ENCODE measurements at regions not wholly inside any gene's neighbourhood (a gene's known extent, or its start where the extent isn't known, plus 50 kb on each side); places are given as distances from the start of the nearest gene placed in this dataset.

DNA sequence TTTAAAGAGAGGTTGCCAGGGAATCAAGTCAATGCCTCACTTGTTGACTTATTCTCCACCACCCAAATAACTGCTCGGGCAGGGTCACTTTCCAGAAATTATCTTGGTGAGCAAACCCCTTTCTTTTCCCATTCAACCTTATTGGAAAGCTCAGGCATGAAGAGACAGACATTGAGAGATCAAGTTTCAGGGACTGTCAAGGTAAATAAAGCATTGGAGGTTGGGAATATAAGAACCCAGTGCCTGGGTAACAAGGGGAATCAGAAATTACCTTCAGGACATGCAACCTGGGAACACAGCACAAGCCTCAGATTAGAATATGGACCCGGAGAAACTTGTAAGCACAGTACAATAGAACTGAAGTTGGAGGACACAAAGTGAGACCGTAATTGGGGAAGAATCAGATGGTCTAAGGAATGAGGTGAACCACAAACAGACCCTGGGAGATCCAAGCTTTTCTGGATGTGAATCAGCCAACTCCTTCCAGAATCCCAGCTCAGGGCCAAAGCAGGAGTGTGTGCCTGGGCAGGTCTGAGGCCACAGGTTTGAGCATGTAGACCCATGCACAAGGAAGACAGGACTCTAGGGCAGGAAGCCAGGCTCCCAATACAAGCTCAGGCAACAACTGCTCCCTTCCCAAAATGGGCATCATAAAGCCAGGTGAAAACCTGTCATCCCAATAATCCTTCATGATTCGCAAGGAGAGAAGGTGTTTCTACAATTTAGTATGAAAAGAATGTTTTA, 512.8 kb downstream of the MAFB start:
- ChIA-PET CTCF (no interaction called here), POLR2A (no interaction called here)
- no peaks in the 10 kb centered on the region for H3K27me3 ChIP-seq (ENCODE audit: insufficient read depth, low read length, poor library complexity, severe bottlenecking)
- DNase-seq: no peak
- H3K4me1 ChIP-seq (ENCODE audit: insufficient read depth, low read length): no peaks in the 10 kb centered on the region
- H3K36me3 ChIP-seq (ENCODE audit: insufficient read depth, low read length): no peaks in the 10 kb centered on the region
- Mint-ChIP-seq H3K4me3 (no peak overlapping the region), H3K36me3 (no peaks in the 10 kb centered on the region), H3K4me1 (no peaks in the 10 kb centered on the region), H3K27ac (no peak overlapping the region), H3K9me3 (peaks cover 0 to 4% (median 2%) of the 10 kb centered on the region in 5 donors), H3K27me3 (peaks cover 3 to 6% of the 10 kb centered on the region in 2 donors)
- no peaks in the 10 kb centered on the region for H3K9me3 ChIP-seq (ENCODE audit: low read length)
- no peak overlapping the region for H3K27ac ChIP-seq (ENCODE audit: low read depth, low read length)
- no peak overlapping the region for H3K4me3 ChIP-seq (ENCODE audit: low read length)

DNA sequence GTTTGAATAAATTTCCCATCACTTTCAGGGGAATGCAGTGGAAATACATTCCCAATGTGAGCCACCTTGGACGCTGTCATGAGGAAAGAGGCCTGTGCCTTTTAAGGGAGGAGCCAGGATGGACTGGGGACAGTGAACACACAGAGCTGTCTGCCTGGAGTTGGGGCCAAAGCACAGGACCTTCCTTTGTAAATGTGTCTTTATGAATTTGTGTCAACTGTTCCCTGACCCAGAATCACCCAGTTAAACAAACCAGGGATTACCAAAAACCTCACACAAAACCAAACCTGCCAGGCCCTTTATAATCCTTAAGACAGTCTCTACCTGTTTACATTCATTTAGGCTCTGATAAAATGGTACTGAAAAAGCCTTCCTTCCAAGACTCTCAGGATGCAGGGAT, 513.7 kb downstream of the MAFB start:
- no peak overlapping the region for H3K27ac ChIP-seq (ENCODE audit: low read depth, low read length)
- H3K27me3 ChIP-seq (ENCODE audit: insufficient read depth, low read length, poor library complexity, severe bottlenecking): no peaks in the 10 kb centered on the region
- Mint-ChIP-seq H3K36me3 (no peaks in the 10 kb centered on the region), H3K4me3 (no peak overlapping the region), H3K9me3 (peaks cover 0 to 4% (median 2%) of the 10 kb centered on the region in 5 donors), H3K27ac (no peak overlapping the region), H3K4me1 (no peaks in the 10 kb centered on the region), H3K27me3 (peaks cover 3 to 4% of the 10 kb centered on the region in 2 donors)
- ChIA-PET POLR2A (no interaction called here), CTCF (no interaction called here)
- no peak overlapping the region for H3K4me3 ChIP-seq (ENCODE audit: low read length)
- H3K36me3 ChIP-seq (ENCODE audit: insufficient read depth, low read length): no peaks in the 10 kb centered on the region
- H3K4me1 ChIP-seq (ENCODE audit: insufficient read depth, low read length): no peaks in the 10 kb centered on the region
- no peaks in the 10 kb centered on the region for H3K9me3 ChIP-seq (ENCODE audit: low read length)
- no peak for DNase-seq

DNA sequence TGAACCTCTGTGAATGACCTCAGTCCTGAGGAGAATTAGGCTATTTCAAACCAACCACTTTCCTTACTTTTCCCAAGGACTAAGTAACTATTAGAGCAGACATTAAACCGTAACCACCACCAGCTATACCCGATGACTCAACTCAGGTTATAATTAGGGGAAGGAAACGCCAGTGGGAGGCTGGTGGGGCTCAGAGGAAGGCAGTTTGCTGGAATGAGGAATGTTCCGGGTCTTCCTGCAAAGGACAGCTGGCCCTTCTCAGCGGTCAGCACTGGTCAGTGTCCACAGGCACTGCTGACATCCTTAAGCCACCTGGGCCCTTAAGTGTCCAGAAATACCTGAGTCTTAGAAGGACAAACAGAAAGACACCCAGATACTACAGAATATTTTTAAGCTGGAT, 515.2 kb downstream of the MAFB start:
- Histone ChIP-seq H3K4me1 (ENCODE audit: insufficient read depth, low read length) (no peaks in the 10 kb centered on the region), H3K9me3 (ENCODE audit: low read length) (no peaks in the 10 kb centered on the region), H3K36me3 (ENCODE audit: insufficient read depth, low read length) (no peaks in the 10 kb centered on the region), H3K27ac (ENCODE audit: low read depth, low read length) (no peak overlapping the region), H3K27me3 (ENCODE audit: insufficient read depth, low read length, poor library complexity, severe bottlenecking) (no peaks in the 10 kb centered on the region), H3K4me3 (ENCODE audit: low read length) (no peak overlapping the region)
- H3K9me3 Mint-ChIP-seq: peaks cover 0 to 4% (median 0%) of the 10 kb centered on the region in 5 donors
- H3K4me1 Mint-ChIP-seq: no peaks in the 10 kb centered on the region
- H3K36me3 Mint-ChIP-seq: no peaks in the 10 kb centered on the region
- peaks cover 3 to 4% of the 10 kb centered on the region in 2 donors for H3K27me3 Mint-ChIP-seq
- no peak for DNase-seq
- CTCF ChIA-PET: no interaction called here
- POLR2A ChIA-PET: no interaction called here
- no peak overlapping the region for H3K27ac Mint-ChIP-seq
- no peak overlapping the region for H3K4me3 Mint-ChIP-seq

DNA sequence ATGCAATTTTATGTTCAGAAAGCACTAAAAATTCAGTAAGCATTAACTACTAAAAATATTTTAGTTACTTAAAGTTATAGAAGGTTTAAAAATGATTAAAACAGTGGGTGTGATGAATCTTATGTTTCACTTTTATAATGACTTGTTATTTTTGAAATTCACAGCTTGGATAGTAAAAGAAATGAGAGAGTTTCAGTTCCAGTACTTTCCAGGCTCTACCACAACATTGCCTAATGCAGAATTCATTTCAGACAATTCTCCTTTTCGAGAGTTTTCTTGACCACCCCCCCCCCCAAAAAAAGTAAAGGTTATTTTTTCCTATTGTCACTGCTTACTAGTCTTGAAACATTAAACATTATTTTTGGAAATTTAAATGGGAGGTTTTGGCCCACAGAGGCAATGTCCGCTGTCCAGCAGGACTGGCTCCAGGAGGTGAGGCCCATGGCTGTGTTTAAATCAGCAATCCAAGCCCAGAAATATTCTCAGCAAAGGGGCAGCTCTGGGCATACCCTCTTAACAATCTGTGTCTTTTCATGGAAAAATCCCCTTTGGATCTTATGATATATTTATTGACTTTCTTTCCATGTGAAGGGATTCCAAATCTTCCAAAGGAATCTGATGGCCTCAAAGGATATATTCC, 519.9 kb downstream of the MAFB start:
- H3K36me3 Mint-ChIP-seq: no peaks in the 10 kb centered on the region
- ChIA-PET POLR2A (no interaction called here), CTCF (no interaction called here)
- no peaks in the 10 kb centered on the region for H3K9me3 Mint-ChIP-seq
- no peak overlapping the region for H3K27ac ChIP-seq (ENCODE audit: low read depth, low read length)
- no peak overlapping the region for H3K27ac Mint-ChIP-seq
- H3K9me3 ChIP-seq (ENCODE audit: low read length): no peaks in the 10 kb centered on the region
- H3K4me1 ChIP-seq (ENCODE audit: insufficient read depth, low read length): no peaks in the 10 kb centered on the region
- no peaks in the 10 kb centered on the region for H3K27me3 Mint-ChIP-seq
- H3K4me1 Mint-ChIP-seq: no peaks in the 10 kb centered on the region
- no peak for DNase-seq
- H3K4me3 ChIP-seq (ENCODE audit: low read length): no peak overlapping the region
- no peak overlapping the region for H3K4me3 Mint-ChIP-seq
- H3K27me3 ChIP-seq (ENCODE audit: insufficient read depth, low read length, poor library complexity, severe bottlenecking): no peaks in the 10 kb centered on the region
- H3K36me3 ChIP-seq (ENCODE audit: insufficient read depth, low read length): no peaks in the 10 kb centered on the region

DNA sequence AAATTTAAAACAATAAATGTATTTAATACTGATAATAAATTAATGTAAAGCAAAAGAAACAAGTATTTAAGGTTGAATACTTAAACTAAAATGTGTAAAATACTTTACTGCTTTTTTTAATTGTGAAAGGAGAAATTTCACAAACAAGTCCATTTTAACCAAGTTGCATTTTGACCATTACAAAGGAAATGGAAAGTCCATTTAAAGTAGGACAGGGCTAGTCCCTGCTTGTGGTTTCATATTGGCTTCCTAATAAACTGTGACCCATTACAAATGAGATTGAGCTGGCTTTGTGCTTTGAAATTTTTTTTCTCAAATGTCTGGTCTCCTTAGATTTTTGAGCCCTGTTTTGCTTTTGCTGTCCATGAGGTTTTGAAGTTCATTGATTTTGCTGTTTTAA, 527.6 kb downstream of the MAFB start:
- Histone ChIP-seq H3K4me1 (ENCODE audit: insufficient read depth, low read length) (no peaks in the 10 kb centered on the region), H3K27me3 (ENCODE audit: insufficient read depth, low read length, poor library complexity, severe bottlenecking) (peaks cover 3% of the 10 kb centered on the region), H3K36me3 (ENCODE audit: insufficient read depth, low read length) (no peaks in the 10 kb centered on the region), H3K4me3 (ENCODE audit: low read length) (no peak overlapping the region), H3K9me3 (ENCODE audit: low read length) (no peaks in the 10 kb centered on the region), H3K27ac (ENCODE audit: low read depth, low read length) (no peak overlapping the region)
- Mint-ChIP-seq H3K27ac (no peak overlapping the region), H3K4me1 (no peaks in the 10 kb centered on the region), H3K27me3 (peaks cover 0 to 2% of the 10 kb centered on the region in 2 donors), H3K9me3 (no peaks in the 10 kb centered on the region), H3K4me3 (no peak overlapping the region), H3K36me3 (no peaks in the 10 kb centered on the region)
- no peak for DNase-seq
- ChIA-PET CTCF (no interaction called here), POLR2A (no interaction called here)

DNA sequence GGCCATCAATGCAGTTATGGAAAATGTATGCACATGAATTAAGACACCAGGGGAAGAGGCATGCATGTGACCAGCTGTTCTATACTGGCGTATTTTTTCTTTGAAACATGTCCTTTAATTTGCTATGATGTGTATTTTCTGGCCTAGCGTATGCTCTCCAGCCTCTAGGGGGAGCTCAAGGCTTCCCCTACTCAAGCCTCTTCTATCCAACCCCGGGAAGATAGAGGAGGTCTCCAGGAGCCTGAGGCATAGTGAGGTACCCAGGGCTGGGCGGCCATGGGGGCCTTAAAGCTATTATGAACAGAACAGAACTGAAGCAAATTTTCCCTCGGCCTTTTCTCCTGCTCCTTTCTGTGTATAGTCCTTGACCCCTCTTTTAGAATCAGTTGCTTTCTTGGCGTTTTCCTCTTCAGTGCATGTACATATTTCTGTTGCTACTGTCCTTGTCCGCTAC, 528.9 kb downstream of the MAFB start:
- H3K9me3 Mint-ChIP-seq: no peaks in the 10 kb centered on the region
- DNase-seq: no peak
- H3K36me3 Mint-ChIP-seq: no peaks in the 10 kb centered on the region
- Histone ChIP-seq H3K4me1 (ENCODE audit: insufficient read depth, low read length) (no peaks in the 10 kb centered on the region), H3K9me3 (ENCODE audit: low read length) (no peaks in the 10 kb centered on the region), H3K36me3 (ENCODE audit: insufficient read depth, low read length) (no peaks in the 10 kb centered on the region), H3K27me3 (ENCODE audit: insufficient read depth, low read length, poor library complexity, severe bottlenecking) (peaks cover 3% of the 10 kb centered on the region), H3K4me3 (ENCODE audit: low read length) (no peak overlapping the region), H3K27ac (ENCODE audit: low read depth, low read length) (no peak overlapping the region)
- H3K27ac Mint-ChIP-seq: no peak overlapping the region
- peaks cover 0 to 2% of the 10 kb centered on the region in 2 donors for H3K27me3 Mint-ChIP-seq
- POLR2A ChIA-PET: no interaction called here
- H3K4me1 Mint-ChIP-seq: no peaks in the 10 kb centered on the region
- H3K4me3 Mint-ChIP-seq: no peak overlapping the region
- CTCF ChIA-PET: no interaction called here

DNA sequence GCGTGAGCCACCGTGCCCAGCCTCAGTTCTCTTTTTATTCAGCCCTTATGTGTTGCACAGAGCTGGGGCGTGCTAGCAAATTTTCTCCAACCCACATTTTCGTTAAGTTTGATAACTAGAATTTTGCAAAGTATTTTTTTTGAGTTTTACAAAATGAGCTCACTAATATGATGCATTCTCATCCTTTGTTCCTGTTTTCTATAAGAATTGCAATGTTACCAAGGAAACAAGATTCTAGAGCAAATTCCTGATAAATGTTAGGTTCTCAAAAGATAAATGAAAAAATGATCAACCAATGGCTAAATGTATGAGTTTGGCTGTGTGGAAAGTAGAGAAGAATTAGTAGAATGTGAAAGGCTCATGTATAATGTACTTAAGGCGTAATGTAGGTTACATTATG, 529.8 kb downstream of the MAFB start:
- H3K27me3 Mint-ChIP-seq: peaks cover 0 to 3% of the 10 kb centered on the region in 2 donors
- DNase-seq: no peak
- no peak overlapping the region for H3K27ac ChIP-seq (ENCODE audit: low read depth, low read length)
- no peaks in the 10 kb centered on the region for H3K36me3 Mint-ChIP-seq
- H3K27me3 ChIP-seq (ENCODE audit: insufficient read depth, low read length, poor library complexity, severe bottlenecking): peaks cover 3% of the 10 kb centered on the region
- H3K4me1 Mint-ChIP-seq: no peaks in the 10 kb centered on the region
- no peak overlapping the region for H3K27ac Mint-ChIP-seq
- H3K36me3 ChIP-seq (ENCODE audit: insufficient read depth, low read length): no peaks in the 10 kb centered on the region
- POLR2A ChIA-PET: no interaction called here
- CTCF ChIA-PET: no interaction called here
- H3K9me3 Mint-ChIP-seq: no peaks in the 10 kb centered on the region
- H3K9me3 ChIP-seq (ENCODE audit: low read length): no peaks in the 10 kb centered on the region
- no peaks in the 10 kb centered on the region for H3K4me1 ChIP-seq (ENCODE audit: insufficient read depth, low read length)
- H3K4me3 ChIP-seq (ENCODE audit: low read length): no peak overlapping the region
- H3K4me3 Mint-ChIP-seq: no peak overlapping the region

DNA sequence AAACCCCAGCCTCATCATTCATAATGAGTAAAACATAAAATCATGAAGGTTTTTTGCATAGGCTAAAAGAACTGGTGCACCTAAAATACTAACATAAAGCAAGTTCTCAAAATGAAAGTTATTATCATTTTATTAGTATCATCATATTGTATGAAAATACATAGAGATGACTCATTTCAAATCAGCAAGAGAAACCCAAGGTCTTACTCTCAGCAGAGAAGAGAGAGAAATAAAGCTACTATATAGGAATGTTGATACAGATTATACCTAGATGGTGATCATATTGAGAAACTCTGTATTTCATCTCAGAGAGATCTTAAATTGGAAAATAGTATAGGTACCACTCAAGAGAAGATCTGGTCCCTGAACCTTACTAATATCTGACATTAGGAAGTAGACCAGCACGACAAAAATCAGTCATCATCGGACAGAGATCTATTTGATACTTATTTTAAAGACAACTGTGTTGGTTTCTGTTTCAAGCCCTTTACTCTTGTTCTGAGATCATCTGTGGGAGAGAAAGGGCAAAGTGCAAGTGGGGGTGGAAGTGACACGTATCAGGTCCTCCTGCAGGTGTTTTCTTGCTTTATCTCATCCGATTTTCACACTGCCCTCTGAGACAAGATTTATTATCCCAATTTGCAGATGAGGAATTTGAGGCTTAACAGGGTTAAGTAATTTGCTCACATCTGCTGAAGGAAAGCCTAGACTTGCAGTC, 532.3 kb downstream of the MAFB start:
- no peaks in the 10 kb centered on the region for H3K36me3 ChIP-seq (ENCODE audit: insufficient read depth, low read length)
- Mint-ChIP-seq H3K4me1 (no peaks in the 10 kb centered on the region), H3K9me3 (no peaks in the 10 kb centered on the region), H3K27me3 (peaks cover 0 to 4% of the 10 kb centered on the region in 2 donors), H3K4me3 (no peak overlapping the region), H3K36me3 (no peaks in the 10 kb centered on the region), H3K27ac (no peak overlapping the region)
- no peaks in the 10 kb centered on the region for H3K4me1 ChIP-seq (ENCODE audit: insufficient read depth, low read length)
- POLR2A ChIA-PET: no interaction called here
- no peak overlapping the region for H3K4me3 ChIP-seq (ENCODE audit: low read length)
- no peak for DNase-seq
- no peaks in the 10 kb centered on the region for H3K9me3 ChIP-seq (ENCODE audit: low read length)
- no peaks in the 10 kb centered on the region for H3K27me3 ChIP-seq (ENCODE audit: insufficient read depth, low read length, poor library complexity, severe bottlenecking)
- CTCF ChIA-PET: no interaction called here
- H3K27ac ChIP-seq (ENCODE audit: low read depth, low read length): no peak overlapping the region
